ENCODE measurements at regions not wholly inside any gene's neighbourhood (a gene's known extent, or its start where the extent isn't known, plus 50 kb on each side); places are given as distances from the start of the nearest gene placed in this dataset.

DNA sequence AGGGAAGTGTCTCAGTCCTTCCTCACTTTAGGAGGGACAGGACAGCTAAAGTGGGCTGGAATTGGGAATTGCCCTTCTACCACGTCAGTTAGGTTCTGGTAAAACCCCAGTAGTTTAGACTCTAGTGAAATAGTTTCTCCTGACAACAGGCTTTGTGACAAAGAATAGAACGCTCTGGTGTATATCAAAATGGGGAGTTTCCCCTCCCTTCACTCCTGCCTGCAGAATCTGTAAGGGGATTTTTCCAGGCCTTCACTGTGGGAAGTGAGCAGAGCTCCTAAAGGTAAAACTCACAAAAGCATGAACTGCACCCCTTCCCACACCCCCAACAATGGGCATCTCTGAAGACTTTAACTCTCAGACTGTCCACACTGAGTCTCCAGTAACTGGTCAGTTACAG is 460.9 kb upstream of the LRRC4C start:
- Histone ChIP-seq H3K27me3 (no peaks in the 10 kb centered on the region), H3K36me3 (no peaks in the 10 kb centered on the region), H3K27ac (no peak overlapping the region), H3K4me1 (no peaks in the 10 kb centered on the region), H3K9me3 (no peaks in the 10 kb centered on the region), H3K4me3 (no peak overlapping the region)
- intact Hi-C loops (cut with DNase I) = no loop called here
- 28 to 29% methylated on average over 2 of the region's 2 CpGs for WGBS, 2 donors
- DNase-seq (no peak), ATAC-seq (no peak), FAIRE-seq (no peak)
- TF ChIP-seq, protein P1, sequence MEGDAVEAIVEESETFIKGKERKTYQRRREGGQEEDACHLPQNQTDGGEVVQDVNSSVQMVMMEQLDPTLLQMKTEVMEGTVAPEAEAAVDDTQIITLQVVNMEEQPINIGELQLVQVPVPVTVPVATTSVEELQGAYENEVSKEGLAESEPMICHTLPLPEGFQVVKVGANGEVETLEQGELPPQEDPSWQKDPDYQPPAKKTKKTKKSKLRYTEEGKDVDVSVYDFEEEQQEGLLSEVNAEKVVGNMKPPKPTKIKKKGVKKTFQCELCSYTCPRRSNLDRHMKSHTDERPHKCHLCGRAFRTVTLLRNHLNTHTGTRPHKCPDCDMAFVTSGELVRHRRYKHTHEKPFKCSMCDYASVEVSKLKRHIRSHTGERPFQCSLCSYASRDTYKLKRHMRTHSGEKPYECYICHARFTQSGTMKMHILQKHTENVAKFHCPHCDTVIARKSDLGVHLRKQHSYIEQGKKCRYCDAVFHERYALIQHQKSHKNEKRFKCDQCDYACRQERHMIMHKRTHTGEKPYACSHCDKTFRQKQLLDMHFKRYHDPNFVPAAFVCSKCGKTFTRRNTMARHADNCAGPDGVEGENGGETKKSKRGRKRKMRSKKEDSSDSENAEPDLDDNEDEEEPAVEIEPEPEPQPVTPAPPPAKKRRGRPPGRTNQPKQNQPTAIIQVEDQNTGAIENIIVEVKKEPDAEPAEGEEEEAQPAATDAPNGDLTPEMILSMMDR (IDR thresholded peaks at IDR 0.05) = no peak

DNA sequence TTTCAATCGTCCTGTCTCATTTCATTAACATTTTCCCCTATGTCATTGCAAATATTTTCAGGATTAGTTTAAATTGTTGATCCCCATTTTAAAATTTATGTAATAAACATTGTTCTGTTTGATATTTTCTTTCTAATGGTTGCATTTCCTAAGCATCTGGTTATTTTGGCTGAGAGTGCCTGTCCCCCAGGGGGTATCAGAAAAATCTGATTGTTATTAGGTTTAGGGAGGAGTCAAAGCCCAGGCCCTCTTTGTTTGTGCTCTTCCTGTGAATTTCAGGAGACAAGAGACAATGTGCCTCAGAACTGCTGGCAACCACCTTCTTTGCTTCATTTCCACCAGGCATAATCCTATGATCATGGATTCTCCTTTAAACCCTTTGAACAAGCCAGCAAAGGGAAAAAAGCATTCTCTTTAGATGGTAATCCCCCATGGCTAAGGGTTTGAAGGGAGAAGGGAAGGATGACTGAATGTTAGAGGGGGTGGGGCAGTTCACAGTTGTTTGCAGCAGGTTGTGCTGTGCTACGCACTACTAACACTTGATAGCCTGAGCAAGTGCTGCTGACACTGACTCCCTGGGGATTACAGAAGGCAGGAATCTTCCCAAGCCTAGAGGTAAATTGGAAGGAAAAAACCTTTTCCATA is 462.4 kb upstream of the LRRC4C start:
- ATAC-seq = no peak
- Histone ChIP-seq H3K27me3 (no peaks in the 10 kb centered on the region), H3K4me3 (no peak overlapping the region), H3K4me1 (no peaks in the 10 kb centered on the region), H3K36me3 (no peaks in the 10 kb centered on the region), H3K27ac (no peak overlapping the region), H3K9me3 (no peaks in the 10 kb centered on the region)
- DNase-seq = no peak
- 33 to 35% methylated on average over 2 of the region's 2 CpGs for WGBS, 2 donors
- intact Hi-C loops (cut with DNase I) = no loop called here
- TF ChIP-seq, protein P1 (IDR thresholded peaks at IDR 0.05) = no peak
- FAIRE-seq = no peak

DNA sequence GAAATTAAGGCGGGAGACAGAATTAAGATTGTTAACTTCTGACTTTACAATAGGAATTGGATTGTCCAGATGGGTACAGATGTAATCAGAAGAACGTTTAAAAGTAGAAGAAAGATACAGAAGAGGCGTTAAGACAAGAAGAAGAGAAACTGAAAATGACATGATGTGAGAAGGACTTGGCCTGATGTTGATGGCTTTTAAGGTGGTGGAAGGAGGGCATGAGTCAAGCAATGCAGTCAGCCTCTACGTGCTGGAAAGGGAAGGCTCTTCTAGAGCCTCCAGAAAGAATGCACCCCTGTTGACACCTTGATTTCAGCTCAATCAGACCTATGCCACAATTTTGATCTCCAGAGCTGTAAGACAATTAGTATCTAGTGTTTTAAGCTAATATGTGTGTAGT is 466.9 kb upstream of the LRRC4C start:
- ATAC-seq = no peak
- no peak for FAIRE-seq

DNA sequence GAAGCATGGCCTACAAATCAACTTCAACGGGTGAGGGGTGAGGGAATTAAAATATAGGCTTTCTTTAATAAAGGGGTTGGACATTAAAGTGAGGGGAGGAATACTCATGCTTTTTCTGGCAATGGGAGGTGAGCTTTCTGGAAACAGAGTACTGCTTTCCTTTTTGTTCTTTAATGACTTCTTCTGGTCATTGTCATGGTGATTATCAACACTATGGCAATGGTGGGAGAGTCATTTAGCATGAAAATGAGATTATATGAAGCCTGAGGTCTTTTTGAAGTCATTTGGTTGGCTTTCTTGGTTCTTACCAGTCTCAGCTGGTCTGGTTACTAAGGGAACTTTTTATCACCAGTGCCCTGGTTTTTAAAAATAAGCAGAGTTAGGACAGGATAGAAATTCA is 475.8 kb upstream of the LRRC4C start:
- no peak overlapping the region for H3K27ac ChIP-seq
- no peak overlapping the region for H3K4me3 ChIP-seq
- no peak for DNase-seq
- WGBS, 2 donors = 29 to 31% methylated on average over 1 of the region's 1 CpG
- intact Hi-C loops (cut with DNase I) = no loop called here
- TF ChIP-seq, protein P1 (IDR thresholded peaks at IDR 0.05) = no peak
- H3K9me3 ChIP-seq = no peaks in the 10 kb centered on the region
- H3K36me3 ChIP-seq = no peaks in the 10 kb centered on the region
- no peaks in the 10 kb centered on the region for H3K4me1 ChIP-seq
- H3K27me3 ChIP-seq = no peaks in the 10 kb centered on the region
- FAIRE-seq = no peak
- no peak for ATAC-seq

More for the DNA sequence above, 466.9 kb upstream of the LRRC4C start:
- H3K4me3 ChIP-seq = no peak overlapping the region
- H3K36me3 ChIP-seq = no peaks in the 10 kb centered on the region
- H3K27ac ChIP-seq = no peak overlapping the region
- WGBS, 2 donors = 44 to 53% methylated on average over 4 of the region's 4 CpGs
- TF ChIP-seq, protein P1 (IDR thresholded peaks at IDR 0.05) = no peak
- DNase-seq = no peak
- no peaks in the 10 kb centered on the region for H3K4me1 ChIP-seq
- intact Hi-C loops (cut with DNase I) = no loop called here
- H3K27me3 ChIP-seq = no peaks in the 10 kb centered on the region
- no peaks in the 10 kb centered on the region for H3K9me3 ChIP-seq

DNA sequence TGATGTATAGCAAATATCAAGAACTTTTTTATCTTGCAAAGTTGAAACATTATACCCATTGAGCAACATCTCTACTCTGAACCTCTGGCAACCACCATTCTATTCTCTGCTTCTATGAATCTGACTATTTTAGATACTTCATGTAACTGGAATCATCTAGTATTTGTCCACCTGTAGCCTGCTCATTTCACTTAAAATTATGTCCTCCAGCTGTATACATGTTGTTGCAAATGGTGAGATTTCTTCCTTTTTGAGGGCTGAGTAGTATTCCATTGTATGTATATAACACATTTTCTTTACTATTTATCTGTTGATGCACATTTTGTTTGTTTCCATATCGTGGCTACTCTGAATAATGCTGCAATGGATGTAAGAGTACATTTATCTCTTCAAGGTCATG is 476.3 kb upstream of the LRRC4C start:
- intact Hi-C loops (cut with DNase I) = no loop called here
- ATAC-seq (no peak), FAIRE-seq (no peak), DNase-seq (no peak)
- Histone ChIP-seq H3K36me3 (no peaks in the 10 kb centered on the region), H3K27ac (no peak overlapping the region), H3K4me3 (no peak overlapping the region), H3K4me1 (no peaks in the 10 kb centered on the region), H3K9me3 (no peaks in the 10 kb centered on the region), H3K27me3 (no peaks in the 10 kb centered on the region)
- TF ChIP-seq, protein P1 (IDR thresholded peaks at IDR 0.05) = no peak
- WGBS, 2 donors = 47 to 67% methylated on average over 1 of the region's 1 CpG
